Neural cell (in vitro differentiated cells): ENCODE measurements at regions not wholly inside any gene's neighbourhood (a gene's known extent, or its start where the extent isn't known, plus 50 kb on each side); places are given as distances from the start of the nearest gene placed in this dataset.

Experiments
- CTCF ChIP-seq: fragments of 450-650 bp; IDR thresholded peaks from 2 replicates; pipeline ENCODE4 v1.5.1; 2014; ENCODE audit warnings: antibody characterized with exemption, mild to moderate bottlenecking, moderate library complexity; ENCODE audit not compliant: poor library complexity, severe bottlenecking
- EP300 ChIP-seq: fragments of 450-650 bp; conservative IDR thresholded peaks from 2 replicates; pipeline ENCODE4 v1.6.1; 2014; ENCODE audit warnings: antibody characterized with exemption, mild to moderate bottlenecking, moderate library complexity; ENCODE audit not compliant: poor library complexity, severe bottlenecking
- EZH2 ChIP-seq: fragments of 200-600, 300-800 bp; shearing (Covaris generic), sonication (generic); IDR thresholded peaks from 2 replicates; pipeline ENCODE4 v1.6.1; 2014; ENCODE audit warnings: antibody characterized with exemption, low read length, borderline replicate concordance, mild to moderate bottlenecking; ENCODE audit not compliant: insufficient read depth, poor library complexity, severe bottlenecking
- MXI1 ChIP-seq: fragments of 450-650 bp; conservative IDR thresholded peaks from 2 replicates; pipeline ENCODE4 v1.6.1; 2014; ENCODE audit warnings: antibody characterized with exemption, mild to moderate bottlenecking; ENCODE audit not compliant: poor library complexity, severe bottlenecking
- POLR2AphosphoS5 ChIP-seq: IDR thresholded peaks from 2 replicates; pipeline ENCODE4 v1.6.1; 2012
- RAD21 ChIP-seq: fragments of 450-650 bp; conservative IDR thresholded peaks from 2 replicates; pipeline ENCODE4 v1.6.1; 2014; ENCODE audit warnings: antibody characterized with exemption, mild to moderate bottlenecking, moderate library complexity
- REST ChIP-seq: IDR thresholded peaks from 2 replicates; pipeline ENCODE4 v1.6.1; 2012; ENCODE audit warnings: borderline replicate concordance
- SMC3 ChIP-seq: fragments of 450-650 bp; conservative IDR thresholded peaks from 2 replicates; pipeline ENCODE4 v1.6.1; 2014; ENCODE audit warnings: antibody characterized with exemption, mild to moderate bottlenecking, moderate library complexity; ENCODE audit not compliant: poor library complexity

- TF ChIP-seq CTCF = no peak
- TF ChIP-seq MXI1 = no peak
- no peak for TF ChIP-seq EZH2
- TF ChIP-seq EP300 = no peak
- TF ChIP-seq POLR2AphosphoS5 = no peak
- no peak for TF ChIP-seq REST
- TF ChIP-seq SMC3 = no peak
- TF ChIP-seq RAD21 = no peak
Observed at GRCh38 chr13:105278943-105279381, 1256.5 kb downstream of the EFNB2 start.
